Gastroesophageal sphincter (tissue), 3 donors: ENCODE measurements at regions not wholly inside any gene's neighbourhood (a gene's known extent, or its start where the extent isn't known, plus 50 kb on each side); places are given as distances from the start of the nearest gene placed in this dataset.

Source experiments
- CTCF ChIP-seq, 4 experiments: fragments of 200-600 bp in 2 of 4; fragments of 450-650 bp in 2 of 4; sonication (generic) in 1 of 4; IDR thresholded peaks; one replicate each; pipeline ENCODE4 v1.5.1; 2017 to 2019; ENCODE audit warnings: antibody characterized with exemption in 4 of 4, mild to moderate bottlenecking in 2 of 4, moderate library complexity in 2 of 4
- POLR2A ChIP-seq, 2 donors: fragments of 450-650 bp; IDR thresholded peaks; one replicate each; pipeline ENCODE4 v1.6.1; 2017; ENCODE audit warnings: antibody characterized with exemption in 2 of 2, mild to moderate bottlenecking in 2 of 2, moderate library complexity in 1 of 2

DNA sequence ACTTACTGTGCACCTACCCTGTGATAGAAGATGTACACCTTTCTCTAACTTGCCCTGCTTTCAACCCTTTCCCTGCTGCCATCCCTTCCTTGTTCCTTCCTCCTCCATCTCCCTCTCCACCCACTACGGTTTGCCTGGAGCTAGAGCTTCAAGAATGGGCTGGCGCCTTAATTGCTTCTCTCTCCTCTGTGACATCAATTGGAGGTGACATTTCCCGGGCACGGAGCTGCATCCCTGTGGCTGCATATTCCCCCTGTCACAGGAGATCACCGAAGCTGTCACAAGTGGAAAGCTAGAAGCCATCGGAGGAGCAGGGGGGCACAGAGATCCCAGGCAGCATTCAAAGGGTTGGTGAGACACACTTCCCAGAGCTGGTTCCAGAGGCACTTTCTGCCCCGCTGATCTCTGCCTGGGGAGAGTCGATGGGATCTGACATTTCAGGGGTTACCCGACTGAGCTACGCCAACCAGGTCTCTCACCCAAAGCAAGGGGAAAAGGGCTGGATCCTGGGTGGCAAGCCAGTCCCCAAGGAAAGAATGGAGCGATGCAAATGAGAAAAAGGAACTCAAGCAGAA is 604.9 kb downstream of the MED13L start:
- TF ChIP-seq POLR2A (IDR thresholded peaks at IDR 0.05) (no peak), CTCF (IDR thresholded peaks at IDR 0.05) (no peak)
